DOHH2 (cell line): ENCODE measurements at regions not wholly inside any gene's neighbourhood (a gene's known extent, or its start where the extent isn't known, plus 50 kb on each side); places are given as distances from the start of the nearest gene placed in this dataset.

ENCODE experiments used
- H3F3A ChIP-seq: fragments of 200-600 bp; sonication (generic), shearing (Covaris generic); 2 replicates; pipeline ENCODE4 v1.6.0; 2016; ENCODE audit warnings: antibody characterized with exemption, mild to moderate bottlenecking; ENCODE audit not compliant: control insufficient read depth, insufficient read depth
- H3K27ac ChIP-seq: fragments of 200-600 bp; sonication (generic); 2 replicates; pipeline ENCODE4 v1.5.1; 2014; ENCODE audit warnings: low read depth, mild to moderate bottlenecking, low read length, moderate library complexity
- H3K27me3 ChIP-seq: fragments of 200-600 bp; sonication (generic); 2 replicates; pipeline ENCODE4 v1.6.1; 2014; ENCODE audit warnings: mild to moderate bottlenecking, low read length, mixed read lengths; ENCODE audit not compliant: control insufficient read depth
- H3K36me3 ChIP-seq: fragments of 200-600 bp; sonication (generic); 2 replicates; pipeline ENCODE4 v1.6.1; 2014; ENCODE audit warnings: mild to moderate bottlenecking, low read length, moderate library complexity, mixed read lengths; ENCODE audit not compliant: control insufficient read depth
- H3K4me1 ChIP-seq: fragments of 200-600 bp; sonication (generic); 2 replicates; pipeline ENCODE4 v1.6.1; 2014; ENCODE audit warnings: mild to moderate bottlenecking, low read length, mixed read lengths; ENCODE audit not compliant: control insufficient read depth
- H3K4me2 ChIP-seq: fragments of 200-600 bp; sonication (generic); 2 replicates; pipeline ENCODE4 v1.6.0; 2014; ENCODE audit warnings: mild to moderate bottlenecking, low read length, moderate library complexity
- H3K4me3 ChIP-seq: fragments of 200-600 bp; sonication (generic); 2 replicates; pipeline ENCODE4 v1.5.1; 2014; ENCODE audit warnings: mild to moderate bottlenecking, low read length, mixed read lengths
- H3K79me2 ChIP-seq: fragments of 200-600 bp; sonication (generic); 2 replicates; pipeline ENCODE4 v1.6.1; 2014; ENCODE audit warnings: mild to moderate bottlenecking, low read length, mixed read lengths; ENCODE audit not compliant: control insufficient read depth
- H3K9me2 ChIP-seq: fragments of 200-600 bp; sonication (generic); replicated peaks from 2 replicates; pipeline ENCODE4 v1.6.1; 2014; ENCODE audit warnings: mild to moderate bottlenecking, low read length, mixed read lengths; ENCODE audit not compliant: control insufficient read depth
- H3K9me3 ChIP-seq: fragments of 200-600 bp; sonication (generic); 2 replicates; pipeline ENCODE4 v1.6.1; 2014; ENCODE audit warnings: antibody characterized with exemption, low read length, mixed read lengths; ENCODE audit not compliant: control insufficient read depth, insufficient read depth
- H4K20me1 ChIP-seq: fragments of 200-600 bp; sonication (generic); 2 replicates; pipeline ENCODE4 v1.6.0; 2014; ENCODE audit warnings: low read depth, mild to moderate bottlenecking, antibody characterized with exemption, low read length, moderate library complexity; ENCODE audit not compliant: control insufficient read depth, insufficient read depth
- EZH2phosphoT487 ChIP-seq: fragments of 200-600 bp; sonication (generic); IDR thresholded peaks from 2 replicates; pipeline ENCODE4 v1.6.1; 2017; ENCODE audit warnings: borderline replicate concordance, mild to moderate bottlenecking, antibody characterized with exemption, low read length, moderate library complexity, mixed read lengths
- TF ChIP-seq, protein P1 (sequence below): fragments of 200-600 bp; sonication (generic); IDR thresholded peaks from one replicate; pipeline ENCODE4 v1.5.1; 2014; ENCODE audit warnings: antibody characterized with exemption, mild to moderate bottlenecking, low read depth, low read length; ENCODE audit not compliant: poor library complexity, severe bottlenecking

GRCh38 chr4:186939766-186940165, 216.1 kb upstream of the FAT1 start:
- Histone ChIP-seq H3K9me3 (no peaks in the 10 kb centered on the region), H3K27ac (no peak overlapping the region), H3K36me3 (no peaks in the 10 kb centered on the region), H3K27me3 (no peaks in the 10 kb centered on the region), H3K4me3 (no peak overlapping the region), H3F3A (no peaks in the 10 kb centered on the region), H3K4me2 (no peak overlapping the region), H3K4me1 (no peaks in the 10 kb centered on the region), H4K20me1 (no peaks in the 10 kb centered on the region), H3K9me2 (no peaks in the 10 kb centered on the region), H3K79me2 (no peaks in the 10 kb centered on the region)
- TF ChIP-seq, protein P1, sequence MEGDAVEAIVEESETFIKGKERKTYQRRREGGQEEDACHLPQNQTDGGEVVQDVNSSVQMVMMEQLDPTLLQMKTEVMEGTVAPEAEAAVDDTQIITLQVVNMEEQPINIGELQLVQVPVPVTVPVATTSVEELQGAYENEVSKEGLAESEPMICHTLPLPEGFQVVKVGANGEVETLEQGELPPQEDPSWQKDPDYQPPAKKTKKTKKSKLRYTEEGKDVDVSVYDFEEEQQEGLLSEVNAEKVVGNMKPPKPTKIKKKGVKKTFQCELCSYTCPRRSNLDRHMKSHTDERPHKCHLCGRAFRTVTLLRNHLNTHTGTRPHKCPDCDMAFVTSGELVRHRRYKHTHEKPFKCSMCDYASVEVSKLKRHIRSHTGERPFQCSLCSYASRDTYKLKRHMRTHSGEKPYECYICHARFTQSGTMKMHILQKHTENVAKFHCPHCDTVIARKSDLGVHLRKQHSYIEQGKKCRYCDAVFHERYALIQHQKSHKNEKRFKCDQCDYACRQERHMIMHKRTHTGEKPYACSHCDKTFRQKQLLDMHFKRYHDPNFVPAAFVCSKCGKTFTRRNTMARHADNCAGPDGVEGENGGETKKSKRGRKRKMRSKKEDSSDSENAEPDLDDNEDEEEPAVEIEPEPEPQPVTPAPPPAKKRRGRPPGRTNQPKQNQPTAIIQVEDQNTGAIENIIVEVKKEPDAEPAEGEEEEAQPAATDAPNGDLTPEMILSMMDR, result no peak
- TF ChIP-seq EZH2phosphoT487, result no peak

DNA sequence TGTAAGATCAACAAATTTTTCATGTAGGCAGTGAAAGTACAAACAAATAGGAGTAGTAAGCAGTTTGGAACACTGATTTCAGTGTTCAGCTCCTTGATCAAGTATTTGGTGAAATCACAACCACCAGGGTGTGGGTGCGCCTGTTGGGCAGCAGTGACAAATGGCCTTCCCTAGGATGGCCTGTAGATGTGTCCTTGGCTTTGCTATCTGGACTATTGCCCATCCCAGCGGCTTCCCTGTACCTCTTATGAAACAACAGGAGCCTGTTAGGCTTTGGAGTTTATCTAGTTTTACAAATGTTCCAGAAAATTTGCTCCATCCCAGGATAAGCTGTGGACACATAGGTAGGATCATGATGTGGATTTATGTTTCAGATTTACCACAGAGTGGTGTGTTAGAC, 216.8 kb upstream of the FAT1 start:
- Histone ChIP-seq H3K4me1 (no peaks in the 10 kb centered on the region), H3K4me2 (no peak overlapping the region), H3K36me3 (no peaks in the 10 kb centered on the region), H3F3A (no peaks in the 10 kb centered on the region), H3K27ac (no peak overlapping the region), H4K20me1 (no peaks in the 10 kb centered on the region), H3K79me2 (no peaks in the 10 kb centered on the region), H3K4me3 (no peak overlapping the region), H3K27me3 (no peaks in the 10 kb centered on the region), H3K9me3 (no peaks in the 10 kb centered on the region), H3K9me2 (no peaks in the 10 kb centered on the region)
- TF ChIP-seq, protein P1, result no peak
- TF ChIP-seq EZH2phosphoT487, result no peak

GRCh38 chr4:186942758-186943377, 219.2 kb upstream of the FAT1 start:
- Histone ChIP-seq H3K27ac (no peak overlapping the region), H3F3A (no peaks in the 10 kb centered on the region), H3K27me3 (no peaks in the 10 kb centered on the region), H3K4me2 (no peak overlapping the region), H3K9me2 (no peaks in the 10 kb centered on the region), H3K4me1 (no peaks in the 10 kb centered on the region), H3K4me3 (no peak overlapping the region), H3K9me3 (no peaks in the 10 kb centered on the region), H4K20me1 (no peaks in the 10 kb centered on the region), H3K36me3 (no peaks in the 10 kb centered on the region), H3K79me2 (no peaks in the 10 kb centered on the region)
- TF ChIP-seq, protein P1, result no peak
- TF ChIP-seq EZH2phosphoT487, result no peak
